CD4-positive, CD25-positive, alpha-beta regulatory T cell (primary cell): ENCODE measurements at regions not wholly inside any gene's neighbourhood (a gene's known extent, or its start where the extent isn't known, plus 50 kb on each side); places are given as distances from the start of the nearest gene placed in this dataset.

Experiments used
- ATAC-seq, 2 donors: fragments of 150-1000 bp; cut with Tn5 transposase; one replicate each; pipeline ENCODE4 v1.10.0; 2021; ENCODE audit warnings: low read depth in 2 of 2, moderate number of reproducible peaks in 2 of 2, moderate library complexity in 1 of 2
- DNase-seq, 3 donors: peaks; one replicate each; pipeline versions ENCODE4 v3.0.0 to v3.0.0-alpha.2; 2012 to 2022; ENCODE audit warnings: mixed read lengths in 1 of 3
- H3K27ac ChIP-seq: one replicate; pipeline ENCODE4 v1.7.0; 2013; ENCODE audit warnings: mild to moderate bottlenecking, low read length; ENCODE audit not compliant: insufficient read depth, poor library complexity, severe bottlenecking
- H3K27me3 ChIP-seq: one replicate; pipeline ENCODE4 v1.7.0; 2013; ENCODE audit warnings: low read length; ENCODE audit not compliant: control insufficient read depth, insufficient read depth
- H3K36me3 ChIP-seq: one replicate; pipeline ENCODE4 v1.7.0; 2013; ENCODE audit warnings: mild to moderate bottlenecking, low read length, moderate library complexity; ENCODE audit not compliant: control insufficient read depth, insufficient read depth
- H3K4me1 ChIP-seq: 2 replicates; pipeline ENCODE4 v1.7.0; 2013; ENCODE audit warnings: mild to moderate bottlenecking, low read length; ENCODE audit not compliant: insufficient read depth, control insufficient read depth, poor library complexity, severe bottlenecking
- H3K4me3 ChIP-seq: one replicate; pipeline ENCODE4 v1.7.0; 2013; ENCODE audit warnings: low read depth, mild to moderate bottlenecking, low read length, moderate library complexity
- H3K9me3 ChIP-seq, 2 experiments: 1 replicate in 1 of 2; 2 replicates in 1 of 2; pipeline ENCODE4 v1.7.0; 2013; ENCODE audit warnings: low read length in 2 of 2, mild to moderate bottlenecking in 1 of 2, moderate library complexity in 1 of 2; ENCODE audit not compliant: control insufficient read depth in 2 of 2
- H3K27ac Mint-ChIP-seq, 3 donors: one replicate each; pipeline ENCODE4 v1.8.0; 2020 to 2022; ENCODE audit warnings: mild to moderate bottlenecking in 3 of 3, mixed read lengths in 3 of 3, moderate library complexity in 2 of 3
- H3K27me3 Mint-ChIP-seq: one replicate; pipeline ENCODE4 v1.8.0; 2022; ENCODE audit warnings: mild to moderate bottlenecking, mixed read lengths
- H3K36me3 Mint-ChIP-seq: one replicate; pipeline ENCODE4 v1.8.0; 2020; ENCODE audit warnings: mixed read lengths
- H3K4me1 Mint-ChIP-seq, 4 donors: one replicate each; pipeline ENCODE4 v1.8.0; 2020 to 2022; ENCODE audit warnings: mixed read lengths in 4 of 4, mild to moderate bottlenecking in 1 of 4
- H3K4me3 Mint-ChIP-seq, 4 donors: one replicate each; pipeline ENCODE4 v1.8.0; 2020 to 2022; ENCODE audit warnings: mild to moderate bottlenecking in 4 of 4, mixed read lengths in 4 of 4, moderate library complexity in 3 of 4
- H3K9me3 Mint-ChIP-seq, 7 donors: one replicate each; pipeline ENCODE4 v1.8.0; 2020 to 2022; ENCODE audit warnings: mixed read lengths in 7 of 7, mild to moderate bottlenecking in 3 of 7, moderate library complexity in 2 of 7

DNA sequence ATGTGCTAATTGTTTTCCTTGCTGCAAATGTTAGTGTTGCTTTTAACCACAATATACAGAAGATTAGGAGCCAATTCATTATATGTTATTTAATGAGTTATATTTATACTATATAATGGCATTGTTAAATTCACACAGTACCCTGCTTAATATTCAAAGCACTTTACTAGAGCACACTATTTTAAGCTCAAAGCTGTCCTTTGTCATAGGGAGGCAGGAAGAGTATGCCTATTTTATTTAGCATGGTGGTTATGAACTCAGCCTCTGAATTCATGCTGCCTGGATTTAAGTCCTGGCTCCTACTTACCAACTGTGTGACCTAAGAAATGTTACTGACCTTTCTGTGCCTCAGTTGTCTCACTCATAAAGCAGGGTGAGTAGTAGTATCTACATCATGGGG lies 80.5 kb downstream of the FASTKD2 start:
- no peak overlapping the region for H3K27ac Mint-ChIP-seq
- H3K27ac ChIP-seq = no peak overlapping the region
- no peaks in the 10 kb centered on the region for H3K27me3 Mint-ChIP-seq
- no peak overlapping the region for H3K4me3 Mint-ChIP-seq
- DNase-seq = no peak
- H3K36me3 ChIP-seq = no peaks in the 10 kb centered on the region
- H3K4me1 ChIP-seq = no peaks in the 10 kb centered on the region
- H3K9me3 Mint-ChIP-seq = no peaks in the 10 kb centered on the region
- no peaks in the 10 kb centered on the region for H3K36me3 Mint-ChIP-seq
- no peaks in the 10 kb centered on the region for H3K4me1 Mint-ChIP-seq
- no peaks in the 10 kb centered on the region for H3K27me3 ChIP-seq
- no peak for ATAC-seq
- no peaks in the 10 kb centered on the region for H3K9me3 ChIP-seq
- no peak overlapping the region for H3K4me3 ChIP-seq

DNA sequence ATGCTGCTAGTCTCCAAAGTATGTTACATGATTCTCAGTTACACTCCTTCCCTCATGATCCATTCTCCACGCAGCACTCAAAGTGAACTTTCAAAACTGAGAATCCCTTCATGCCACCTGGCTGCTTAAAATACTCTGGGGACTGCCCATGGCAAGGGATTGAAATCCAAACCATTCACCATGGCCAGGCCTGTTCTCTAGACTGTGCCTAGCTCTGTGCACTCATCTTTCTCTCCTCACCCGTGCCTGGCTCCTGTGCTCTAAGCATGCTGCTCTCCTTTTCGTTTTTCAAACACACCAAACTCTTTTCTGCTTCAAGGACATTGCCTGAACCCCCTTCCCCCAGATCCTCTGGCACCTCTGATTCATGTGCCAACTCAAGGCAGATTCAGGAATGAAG lies 80.9 kb downstream of the FASTKD2 start:
- Mint-ChIP-seq H3K9me3 (no peaks in the 10 kb centered on the region), H3K36me3 (no peaks in the 10 kb centered on the region), H3K27ac (no peak overlapping the region), H3K4me3 (no peak overlapping the region), H3K27me3 (no peaks in the 10 kb centered on the region), H3K4me1 (no peaks in the 10 kb centered on the region)
- no peaks in the 10 kb centered on the region for H3K9me3 ChIP-seq
- ATAC-seq = no peak
- no peak overlapping the region for H3K4me3 ChIP-seq
- H3K36me3 ChIP-seq = no peaks in the 10 kb centered on the region
- no peak overlapping the region for H3K27ac ChIP-seq
- DNase-seq = no peak
- no peaks in the 10 kb centered on the region for H3K27me3 ChIP-seq
- H3K4me1 ChIP-seq = no peaks in the 10 kb centered on the region

DNA sequence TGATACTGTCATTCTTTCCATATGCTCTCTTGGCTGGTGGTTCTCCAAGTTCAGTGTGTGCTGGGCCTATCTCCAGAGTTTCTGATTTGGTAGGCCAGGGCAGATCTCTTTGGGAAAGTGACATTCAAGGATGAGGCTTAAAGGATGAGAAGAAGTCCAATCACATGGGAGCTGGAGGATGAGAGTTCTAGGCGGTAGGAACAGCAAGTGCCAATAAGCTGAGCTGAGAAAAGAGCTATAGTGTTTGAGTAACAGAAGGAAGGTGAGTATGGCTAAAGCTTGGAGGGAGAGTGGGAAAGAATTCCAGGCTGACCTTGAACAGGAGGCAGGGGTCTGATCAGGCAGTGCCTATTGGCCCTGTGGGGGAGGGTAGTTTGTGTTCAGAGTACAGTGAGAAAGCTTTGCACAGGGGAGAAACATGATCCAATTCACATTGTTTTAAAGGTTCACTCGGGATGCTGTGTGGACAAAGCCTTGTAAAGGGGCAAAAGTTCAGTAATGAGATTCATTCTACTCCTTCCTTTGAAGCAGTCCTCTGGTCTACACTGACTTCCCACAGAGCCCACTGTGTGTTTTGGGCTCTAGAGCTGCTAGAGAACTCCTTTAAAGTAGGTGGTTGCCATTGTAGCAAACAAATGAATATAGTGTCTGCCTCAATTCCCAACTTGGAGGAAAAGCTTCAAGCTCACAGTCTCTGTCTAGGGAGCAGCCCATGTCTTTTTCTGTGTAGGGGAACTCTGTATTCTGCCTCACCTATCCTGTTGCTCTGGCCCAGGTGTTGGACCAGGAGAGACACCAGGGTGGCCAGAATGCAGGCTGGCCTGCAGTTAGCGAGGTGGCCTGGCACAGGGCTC lies 81.8 kb downstream of the FASTKD2 start:
- Histone ChIP-seq H3K27ac (no peak overlapping the region), H3K4me1 (no peaks in the 10 kb centered on the region), H3K27me3 (no peaks in the 10 kb centered on the region), H3K4me3 (no peak overlapping the region), H3K9me3 (no peaks in the 10 kb centered on the region), H3K36me3 (no peaks in the 10 kb centered on the region)
- H3K9me3 Mint-ChIP-seq = no peaks in the 10 kb centered on the region
- ATAC-seq (no peak), DNase-seq (no peak)
- no peak overlapping the region for H3K4me3 Mint-ChIP-seq
- H3K27me3 Mint-ChIP-seq = no peaks in the 10 kb centered on the region
- H3K36me3 Mint-ChIP-seq = no peaks in the 10 kb centered on the region
- H3K27ac Mint-ChIP-seq = no peak overlapping the region
- no peaks in the 10 kb centered on the region for H3K4me1 Mint-ChIP-seq

DNA sequence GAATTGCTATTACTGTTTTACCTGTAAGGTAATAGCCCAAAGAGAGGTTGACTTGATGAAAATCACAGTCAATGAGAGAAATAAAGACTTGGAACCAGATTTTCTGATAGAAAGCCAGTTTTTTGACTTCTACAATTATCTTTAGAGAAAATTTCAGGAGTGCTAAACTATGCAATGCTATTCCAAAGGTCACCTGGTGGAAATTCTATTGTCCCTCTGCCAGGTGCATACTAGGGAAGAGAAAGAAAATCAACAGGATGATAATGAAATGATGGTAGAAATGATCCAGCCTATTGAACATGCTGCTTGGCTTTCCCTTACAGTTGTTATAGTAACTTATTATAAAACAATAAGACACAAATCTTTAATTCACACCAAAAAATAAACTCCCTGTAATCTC lies 85.0 kb downstream of the FASTKD2 start:
- H3K36me3 ChIP-seq = no peaks in the 10 kb centered on the region
- H3K27ac ChIP-seq = no peak overlapping the region
- Mint-ChIP-seq H3K9me3 (no peaks in the 10 kb centered on the region), H3K27me3 (no peaks in the 10 kb centered on the region), H3K4me3 (no peak overlapping the region), H3K36me3 (no peaks in the 10 kb centered on the region), H3K4me1 (no peaks in the 10 kb centered on the region), H3K27ac (no peak overlapping the region)
- H3K4me1 ChIP-seq = no peaks in the 10 kb centered on the region
- H3K9me3 ChIP-seq = no peaks in the 10 kb centered on the region
- H3K4me3 ChIP-seq = no peak overlapping the region
- ATAC-seq (no peak), DNase-seq (no peak)
- H3K27me3 ChIP-seq = no peaks in the 10 kb centered on the region

DNA sequence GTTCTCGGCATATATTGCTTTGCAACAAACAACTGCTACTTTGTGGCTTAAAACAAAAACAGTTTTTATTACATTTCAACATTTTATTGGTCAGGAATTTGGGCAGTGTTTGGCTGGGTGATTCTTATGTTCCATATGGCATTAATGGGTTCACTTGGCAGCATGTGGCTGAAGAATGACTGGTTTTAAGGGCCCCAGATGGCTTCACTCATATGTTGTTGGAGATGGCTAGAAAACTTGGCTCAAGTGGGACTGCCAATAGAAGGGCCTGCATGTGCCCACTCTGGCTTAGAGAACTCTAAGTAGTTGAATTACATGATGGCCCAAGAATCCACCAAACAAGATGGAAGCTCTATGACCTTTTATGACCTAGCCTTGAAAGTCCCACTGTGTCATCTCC lies 86.1 kb downstream of the FASTKD2 start:
- Histone ChIP-seq H3K27me3 (no peaks in the 10 kb centered on the region), H3K27ac (no peak overlapping the region), H3K4me3 (no peak overlapping the region), H3K9me3 (no peaks in the 10 kb centered on the region), H3K4me1 (no peaks in the 10 kb centered on the region), H3K36me3 (no peaks in the 10 kb centered on the region)
- Mint-ChIP-seq H3K27me3 (no peaks in the 10 kb centered on the region), H3K4me3 (no peak overlapping the region), H3K4me1 (no peaks in the 10 kb centered on the region), H3K9me3 (no peaks in the 10 kb centered on the region), H3K36me3 (no peaks in the 10 kb centered on the region), H3K27ac (no peak overlapping the region)
- ATAC-seq (no peak), DNase-seq (no peak)

DNA sequence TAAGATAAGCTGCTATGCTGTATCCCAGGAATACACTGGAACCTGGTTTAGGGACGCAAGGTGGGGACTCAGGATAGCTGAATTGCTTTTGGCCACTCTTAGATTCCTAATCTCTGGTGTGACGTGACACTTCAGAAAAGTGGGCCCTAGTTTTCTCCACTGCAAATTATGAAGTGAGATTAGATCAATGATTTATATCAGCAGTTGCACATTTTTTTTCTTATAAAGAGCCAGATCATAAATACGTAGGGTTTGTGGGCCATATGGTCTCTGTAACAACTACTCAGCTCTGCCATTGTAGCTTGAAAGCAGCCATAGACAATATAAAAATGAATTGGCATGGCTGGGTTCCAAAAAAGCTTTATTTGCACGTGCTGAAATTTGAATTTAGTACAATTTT lies 85.4 kb upstream of the CPO start:
- H3K9me3 ChIP-seq = no peaks in the 10 kb centered on the region
- H3K27ac ChIP-seq = no peak overlapping the region
- H3K4me3 ChIP-seq = no peak overlapping the region
- ATAC-seq (no peak), DNase-seq (no peak)
- H3K36me3 Mint-ChIP-seq = no peaks in the 10 kb centered on the region
- no peaks in the 10 kb centered on the region for H3K36me3 ChIP-seq
- no peak overlapping the region for H3K27ac Mint-ChIP-seq
- H3K4me1 ChIP-seq = no peaks in the 10 kb centered on the region
- no peaks in the 10 kb centered on the region for H3K27me3 ChIP-seq
- no peak overlapping the region for H3K4me3 Mint-ChIP-seq
- no peaks in the 10 kb centered on the region for H3K9me3 Mint-ChIP-seq
- no peaks in the 10 kb centered on the region for H3K27me3 Mint-ChIP-seq
- H3K4me1 Mint-ChIP-seq = peaks cover under 1 to 6% (median 1%) of the 10 kb centered on the region in 4 donors

DNA sequence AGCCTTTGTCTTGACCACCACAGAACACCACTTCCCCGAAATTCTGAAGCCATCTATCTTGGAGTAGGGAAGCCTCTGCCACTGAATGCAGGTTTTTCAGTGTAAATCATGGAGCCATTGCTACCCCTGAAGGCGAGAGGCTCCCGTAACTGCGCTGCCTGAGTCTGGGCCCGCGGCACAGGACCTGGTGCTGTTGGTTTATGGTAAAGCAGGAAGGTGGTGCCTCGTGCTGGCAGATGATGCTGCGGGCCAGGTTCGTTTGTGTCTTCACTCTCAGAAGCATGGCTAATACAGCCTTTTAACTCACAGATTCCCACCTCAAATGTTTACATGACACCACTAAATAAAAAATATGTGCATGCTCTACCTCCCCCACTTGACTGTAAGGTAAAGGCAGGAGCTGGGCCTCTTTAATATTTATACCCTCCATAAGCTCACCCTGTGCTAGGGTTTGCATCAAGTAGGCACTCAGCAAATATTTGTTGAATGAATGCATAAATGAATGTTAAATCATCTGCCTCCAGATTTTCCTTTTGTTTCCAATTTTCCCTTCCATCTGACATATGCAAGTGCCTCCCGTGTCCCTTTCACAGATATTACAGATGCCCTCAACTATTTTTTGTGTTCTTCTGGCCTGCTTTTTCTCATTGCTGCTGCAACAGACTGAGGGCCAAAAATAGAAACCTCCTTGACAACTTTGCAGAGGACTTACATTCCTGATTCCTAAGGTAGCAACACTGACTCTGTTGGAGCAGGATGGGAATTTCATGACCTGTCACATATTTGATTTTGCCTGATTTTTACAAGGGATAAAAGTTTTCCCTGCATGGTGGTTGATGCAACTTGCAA lies 83.5 kb upstream of the CPO start:
- no peaks in the 10 kb centered on the region for H3K27me3 Mint-ChIP-seq
- no peak for DNase-seq
- no peak overlapping the region for H3K27ac ChIP-seq
- H3K27me3 ChIP-seq = no peaks in the 10 kb centered on the region
- no peaks in the 10 kb centered on the region for H3K9me3 ChIP-seq
- H3K4me3 Mint-ChIP-seq = no peak overlapping the region
- no peak overlapping the region for H3K27ac Mint-ChIP-seq
- ATAC-seq = no peak
- no peaks in the 10 kb centered on the region for H3K36me3 Mint-ChIP-seq
- peaks cover 7% of the 10 kb centered on the region for H3K4me1 ChIP-seq
- H3K4me1 Mint-ChIP-seq = peaks cover 9 to 16% (median 10%) of the 10 kb centered on the region in 4 donors
- no peak overlapping the region for H3K4me3 ChIP-seq
- H3K36me3 ChIP-seq = no peaks in the 10 kb centered on the region
- peaks cover 0 to 2% (median 0%) of the 10 kb centered on the region in 7 donors for H3K9me3 Mint-ChIP-seq
